ENCODE measurements at regions not wholly inside any gene's neighbourhood (a gene's known extent, or its start where the extent isn't known, plus 50 kb on each side); places are given as distances from the start of the nearest gene placed in this dataset.

GRCh38 chr4:56741595-56741994 is 60.5 kb upstream of the HOPX start (continued):
- TF ChIP-seq, protein P1, sequence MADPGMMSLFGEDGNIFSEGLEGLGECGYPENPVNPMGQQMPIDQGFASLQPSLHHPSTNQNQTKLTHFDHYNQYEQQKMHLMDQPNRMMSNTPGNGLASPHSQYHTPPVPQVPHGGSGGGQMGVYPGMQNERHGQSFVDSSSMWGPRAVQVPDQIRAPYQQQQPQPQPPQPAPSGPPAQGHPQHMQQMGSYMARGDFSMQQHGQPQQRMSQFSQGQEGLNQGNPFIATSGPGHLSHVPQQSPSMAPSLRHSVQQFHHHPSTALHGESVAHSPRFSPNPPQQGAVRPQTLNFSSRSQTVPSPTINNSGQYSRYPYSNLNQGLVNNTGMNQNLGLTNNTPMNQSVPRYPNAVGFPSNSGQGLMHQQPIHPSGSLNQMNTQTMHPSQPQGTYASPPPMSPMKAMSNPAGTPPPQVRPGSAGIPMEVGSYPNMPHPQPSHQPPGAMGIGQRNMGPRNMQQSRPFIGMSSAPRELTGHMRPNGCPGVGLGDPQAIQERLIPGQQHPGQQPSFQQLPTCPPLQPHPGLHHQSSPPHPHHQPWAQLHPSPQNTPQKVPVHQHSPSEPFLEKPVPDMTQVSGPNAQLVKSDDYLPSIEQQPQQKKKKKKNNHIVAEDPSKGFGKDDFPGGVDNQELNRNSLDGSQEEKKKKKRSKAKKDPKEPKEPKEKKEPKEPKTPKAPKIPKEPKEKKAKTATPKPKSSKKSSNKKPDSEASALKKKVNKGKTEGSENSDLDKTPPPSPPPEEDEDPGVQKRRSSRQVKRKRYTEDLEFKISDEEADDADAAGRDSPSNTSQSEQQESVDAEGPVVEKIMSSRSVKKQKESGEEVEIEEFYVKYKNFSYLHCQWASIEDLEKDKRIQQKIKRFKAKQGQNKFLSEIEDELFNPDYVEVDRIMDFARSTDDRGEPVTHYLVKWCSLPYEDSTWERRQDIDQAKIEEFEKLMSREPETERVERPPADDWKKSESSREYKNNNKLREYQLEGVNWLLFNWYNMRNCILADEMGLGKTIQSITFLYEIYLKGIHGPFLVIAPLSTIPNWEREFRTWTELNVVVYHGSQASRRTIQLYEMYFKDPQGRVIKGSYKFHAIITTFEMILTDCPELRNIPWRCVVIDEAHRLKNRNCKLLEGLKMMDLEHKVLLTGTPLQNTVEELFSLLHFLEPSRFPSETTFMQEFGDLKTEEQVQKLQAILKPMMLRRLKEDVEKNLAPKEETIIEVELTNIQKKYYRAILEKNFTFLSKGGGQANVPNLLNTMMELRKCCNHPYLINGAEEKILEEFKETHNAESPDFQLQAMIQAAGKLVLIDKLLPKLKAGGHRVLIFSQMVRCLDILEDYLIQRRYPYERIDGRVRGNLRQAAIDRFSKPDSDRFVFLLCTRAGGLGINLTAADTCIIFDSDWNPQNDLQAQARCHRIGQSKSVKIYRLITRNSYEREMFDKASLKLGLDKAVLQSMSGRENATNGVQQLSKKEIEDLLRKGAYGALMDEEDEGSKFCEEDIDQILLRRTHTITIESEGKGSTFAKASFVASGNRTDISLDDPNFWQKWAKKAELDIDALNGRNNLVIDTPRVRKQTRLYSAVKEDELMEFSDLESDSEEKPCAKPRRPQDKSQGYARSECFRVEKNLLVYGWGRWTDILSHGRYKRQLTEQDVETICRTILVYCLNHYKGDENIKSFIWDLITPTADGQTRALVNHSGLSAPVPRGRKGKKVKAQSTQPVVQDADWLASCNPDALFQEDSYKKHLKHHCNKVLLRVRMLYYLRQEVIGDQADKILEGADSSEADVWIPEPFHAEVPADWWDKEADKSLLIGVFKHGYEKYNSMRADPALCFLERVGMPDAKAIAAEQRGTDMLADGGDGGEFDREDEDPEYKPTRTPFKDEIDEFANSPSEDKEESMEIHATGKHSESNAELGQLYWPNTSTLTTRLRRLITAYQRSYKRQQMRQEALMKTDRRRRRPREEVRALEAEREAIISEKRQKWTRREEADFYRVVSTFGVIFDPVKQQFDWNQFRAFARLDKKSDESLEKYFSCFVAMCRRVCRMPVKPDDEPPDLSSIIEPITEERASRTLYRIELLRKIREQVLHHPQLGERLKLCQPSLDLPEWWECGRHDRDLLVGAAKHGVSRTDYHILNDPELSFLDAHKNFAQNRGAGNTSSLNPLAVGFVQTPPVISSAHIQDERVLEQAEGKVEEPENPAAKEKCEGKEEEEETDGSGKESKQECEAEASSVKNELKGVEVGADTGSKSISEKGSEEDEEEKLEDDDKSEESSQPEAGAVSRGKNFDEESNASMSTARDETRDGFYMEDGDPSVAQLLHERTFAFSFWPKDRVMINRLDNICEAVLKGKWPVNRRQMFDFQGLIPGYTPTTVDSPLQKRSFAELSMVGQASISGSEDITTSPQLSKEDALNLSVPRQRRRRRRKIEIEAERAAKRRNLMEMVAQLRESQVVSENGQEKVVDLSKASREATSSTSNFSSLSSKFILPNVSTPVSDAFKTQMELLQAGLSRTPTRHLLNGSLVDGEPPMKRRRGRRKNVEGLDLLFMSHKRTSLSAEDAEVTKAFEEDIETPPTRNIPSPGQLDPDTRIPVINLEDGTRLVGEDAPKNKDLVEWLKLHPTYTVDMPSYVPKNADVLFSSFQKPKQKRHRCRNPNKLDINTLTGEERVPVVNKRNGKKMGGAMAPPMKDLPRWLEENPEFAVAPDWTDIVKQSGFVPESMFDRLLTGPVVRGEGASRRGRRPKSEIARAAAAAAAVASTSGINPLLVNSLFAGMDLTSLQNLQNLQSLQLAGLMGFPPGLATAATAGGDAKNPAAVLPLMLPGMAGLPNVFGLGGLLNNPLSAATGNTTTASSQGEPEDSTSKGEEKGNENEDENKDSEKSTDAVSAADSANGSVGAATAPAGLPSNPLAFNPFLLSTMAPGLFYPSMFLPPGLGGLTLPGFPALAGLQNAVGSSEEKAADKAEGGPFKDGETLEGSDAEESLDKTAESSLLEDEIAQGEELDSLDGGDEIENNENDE (IDR thresholded peaks at IDR 0.05; ENCODE audit: insufficient replicate concordance, low read length) = no peak
- no peak for TF ChIP-seq MAFK (IDR thresholded peaks at IDR 0.05; ENCODE audit: low read depth, low read length)
- no peak for TF ChIP-seq NANOG (IDR thresholded peaks at IDR 0.05; ENCODE audit: insufficient read depth, low read depth, low read length, poor library complexity, severe bottlenecking)
- no peak for TF ChIP-seq RBBP5 (IDR thresholded peaks at IDR 0.05; ENCODE audit: borderline replicate concordance, low read depth, low read length)
- no peak for TF ChIP-seq SP1 (IDR thresholded peaks at IDR 0.05; ENCODE audit: low read depth, low read length)
- no peak for TF ChIP-seq SRF (IDR thresholded peaks at IDR 0.05; ENCODE audit: low read depth, low read length)
- TF ChIP-seq SIN3A (conservative IDR thresholded peaks at IDR 0.05 in 1 of 2, IDR thresholded peaks at IDR 0.05 in 1 of 2; ENCODE audit: low read depth in 1 of 2, low read length in 2 of 2) = no peak
- TF ChIP-seq YY1 (IDR thresholded peaks at IDR 0.05; ENCODE audit: low read depth, low read length) = no peak
- TF ChIP-seq HDAC6 (IDR thresholded peaks at IDR 0.05; ENCODE audit: low read depth, low read length) = no peak
- no peak for TF ChIP-seq CHD2 (IDR thresholded peaks at IDR 0.05; ENCODE audit: low read length)
- TF ChIP-seq SIX5 (IDR thresholded peaks at IDR 0.05; ENCODE audit: low read depth, low read length) = no peak
- TF ChIP-seq ASH2L (IDR thresholded peaks at IDR 0.05; ENCODE audit: low read length) = no peak
- no peak for TF ChIP-seq KDM5A (IDR thresholded peaks at IDR 0.05; ENCODE audit: low read length)

Measured in H1 (cell line).